H9 (cell line): ENCODE measurements at regions not wholly inside any gene's neighbourhood (a gene's known extent, or its start where the extent isn't known, plus 50 kb on each side); places are given as distances from the start of the nearest gene placed in this dataset.

Source experiments
- DNase-seq: peaks from one replicate; pipeline ENCODE4 v3.0.0-alpha.2; 2017
- H2AFZ ChIP-seq: one replicate; pipeline ENCODE4 v1.6.1; 2013; ENCODE audit warnings: mild to moderate bottlenecking, low read length, control low read depth, moderate library complexity
- H2AK5ac ChIP-seq: 2 replicates; pipeline ENCODE4 v1.6.1; 2013; ENCODE audit warnings: low read length, control low read depth, mixed read lengths; ENCODE audit not compliant: insufficient read length
- H2BK120ac ChIP-seq: one replicate; pipeline ENCODE4 v1.6.1; 2013; ENCODE audit warnings: low read depth, mild to moderate bottlenecking, low read length, control low read depth, inconsistent platforms; ENCODE audit not compliant: poor library complexity, severe bottlenecking
- H2BK12ac ChIP-seq: 2 replicates; pipeline ENCODE4 v1.6.1; 2013; ENCODE audit warnings: low read length, control low read depth, mixed read lengths, low read depth; ENCODE audit not compliant: insufficient read length
- H2BK15ac ChIP-seq: 2 replicates; pipeline ENCODE4 v1.6.1; 2013; ENCODE audit warnings: low read depth, low read length, control low read depth
- H2BK20ac ChIP-seq: one replicate; pipeline ENCODE4 v1.6.1; 2013; ENCODE audit warnings: low read depth, mild to moderate bottlenecking, low read length, control low read depth, inconsistent platforms; ENCODE audit not compliant: poor library complexity, severe bottlenecking
- H2BK5ac ChIP-seq: 2 replicates; pipeline ENCODE4 v1.6.1; 2013; ENCODE audit warnings: low read length, control low read depth, mixed read lengths; ENCODE audit not compliant: insufficient read length
- H3K14ac ChIP-seq: 2 replicates; pipeline ENCODE4 v1.6.1; 2013; ENCODE audit warnings: low read length, control low read depth; ENCODE audit not compliant: insufficient read depth
- H3K18ac ChIP-seq: 2 replicates; pipeline ENCODE4 v1.6.1; 2013; ENCODE audit warnings: low read depth, mild to moderate bottlenecking, mixed read lengths, low read length, control low read depth; ENCODE audit not compliant: insufficient read length
- H3K23ac ChIP-seq: 2 replicates; pipeline ENCODE4 v1.6.1; 2013; ENCODE audit warnings: low read length, control low read depth, mixed read lengths, low read depth; ENCODE audit not compliant: insufficient read length
- H3K23me2 ChIP-seq: 2 replicates; pipeline ENCODE4 v1.6.1; 2013; ENCODE audit warnings: low read depth, mild to moderate bottlenecking, mixed read lengths, low read length, control low read depth; ENCODE audit not compliant: insufficient read length, poor library complexity, severe bottlenecking
- H3K27ac ChIP-seq: 2 replicates; pipeline ENCODE4 v1.5.1; 2013; ENCODE audit warnings: low read length, control low read depth, mixed read lengths, low read depth; ENCODE audit not compliant: insufficient read length
- H3K27me3 ChIP-seq: 2 replicates; pipeline ENCODE4 v1.6.1; 2013; ENCODE audit warnings: low read length, control low read depth, inconsistent platforms; ENCODE audit not compliant: insufficient read depth
- H3K4ac ChIP-seq: 2 replicates; pipeline ENCODE4 v1.6.1; 2013; ENCODE audit warnings: low read depth, mild to moderate bottlenecking, control low read depth, inconsistent platforms, low read length, moderate library complexity
- H3K4me1 ChIP-seq: 2 replicates; pipeline ENCODE4 v1.6.1; 2013; ENCODE audit warnings: low read length, control low read depth, inconsistent platforms; ENCODE audit not compliant: insufficient read depth
- H3K4me2 ChIP-seq: 2 replicates; pipeline ENCODE4 v1.6.1; 2013; ENCODE audit warnings: low read length, control low read depth, mixed read lengths; ENCODE audit not compliant: insufficient read length, insufficient read depth
- H3K56ac ChIP-seq: 2 replicates; pipeline ENCODE4 v1.6.1; 2013; ENCODE audit warnings: low read depth, mild to moderate bottlenecking, mixed read lengths, low read length, control low read depth; ENCODE audit not compliant: insufficient read length
- H3K79me1 ChIP-seq: 2 replicates; pipeline ENCODE4 v1.6.1; 2013; ENCODE audit warnings: low read depth, mild to moderate bottlenecking, moderate library complexity, low read length, control low read depth, inconsistent platforms; ENCODE audit not compliant: insufficient read depth, poor library complexity, severe bottlenecking
- H3K79me2 ChIP-seq: 2 replicates; pipeline ENCODE4 v1.6.1; 2013; ENCODE audit warnings: low read length, control low read depth, inconsistent platforms; ENCODE audit not compliant: insufficient read depth
- H3K9ac ChIP-seq: 2 replicates; pipeline ENCODE4 v1.6.1; 2013; ENCODE audit warnings: low read length, control low read depth, mixed read lengths; ENCODE audit not compliant: insufficient read length; ENCODE audit errors: extremely low read depth
- H3K9me3 ChIP-seq: one replicate; pipeline ENCODE4 v1.6.1; 2013; ENCODE audit warnings: low read depth, low read length, inconsistent platforms; ENCODE audit not compliant: control insufficient read depth
- H3T11ph ChIP-seq: one replicate; pipeline ENCODE4 v1.6.1; 2013; ENCODE audit warnings: mild to moderate bottlenecking, low read length, control low read depth, inconsistent platforms
- H4K20me1 ChIP-seq: one replicate; pipeline ENCODE4 v1.6.1; 2013; ENCODE audit not compliant: control insufficient read depth, insufficient read length, insufficient read depth
- H4K5ac ChIP-seq: 2 replicates; pipeline ENCODE4 v1.6.1; 2013; ENCODE audit warnings: low read depth, mild to moderate bottlenecking, mixed read lengths, low read length, control low read depth; ENCODE audit not compliant: insufficient read length
- H4K8ac ChIP-seq: replicated peaks from 2 replicates; pipeline ENCODE4 v1.6.1; 2013; ENCODE audit warnings: low read length, control low read depth, mixed read lengths, low read depth; ENCODE audit not compliant: insufficient read length
- H4K91ac ChIP-seq: 2 replicates; pipeline ENCODE4 v1.6.1; 2013; ENCODE audit warnings: low read depth, mild to moderate bottlenecking, moderate library complexity, mixed read lengths, low read length, control low read depth; ENCODE audit not compliant: insufficient read length
- H3K27ac Mint-ChIP-seq, 3 experiments: 2 replicates in 2 of 3; 3 replicates in 1 of 3; pipeline ENCODE4 v1.8.0; 2020 to 2021; ENCODE audit warnings: mixed read lengths in 3 of 3, mild to moderate bottlenecking in 1 of 3, moderate library complexity in 1 of 3
- H3K27me3 Mint-ChIP-seq: 2 replicates; pipeline ENCODE4 v1.8.0; 2021; ENCODE audit warnings: low read depth, mild to moderate bottlenecking, moderate library complexity, mixed read lengths
- H3K36me3 Mint-ChIP-seq, 3 experiments: 2 replicates in 2 of 3; 3 replicates in 1 of 3; pipeline ENCODE4 v1.8.0; 2020 to 2021; ENCODE audit warnings: low read depth in 3 of 3, mixed read lengths in 3 of 3; ENCODE audit not compliant: insufficient read depth in 1 of 3
- H3K4me1 Mint-ChIP-seq, 2 experiments: 2 replicates each; pipeline ENCODE4 v1.8.0; 2020; ENCODE audit warnings: mixed read lengths in 2 of 2
- H3K4me3 Mint-ChIP-seq, 2 experiments: 2 replicates in 1 of 2; 3 replicates in 1 of 2; pipeline ENCODE4 v1.8.0; 2020 to 2021; ENCODE audit warnings: mild to moderate bottlenecking in 2 of 2, mixed read lengths in 2 of 2, moderate library complexity in 1 of 2
- H3K9me3 Mint-ChIP-seq, 2 experiments: 2 replicates in 1 of 2; 3 replicates in 1 of 2; pipeline ENCODE4 v1.8.0; 2020; ENCODE audit warnings: mild to moderate bottlenecking in 2 of 2, mixed read lengths in 2 of 2, moderate library complexity in 1 of 2
- WGBS: extraction: QIAGEN DNeasy Blood & Tissue Kit; methylation state at CpG from one replicate; pipeline ENCODE4 v1.1.7; 2013; ENCODE audit warnings: missing lambda C conversion rate, low lambda C conversion rate, mixed read lengths; ENCODE audit not compliant: insufficient read length; ENCODE audit errors: extremely low coverage; 5-methylcytosine and 5-hydroxymethylcytosine counted together
- TF ChIP-seq, protein P1 (sequence below): fragments of 200-600 bp; sonication (generic); conservative IDR thresholded peaks from 3 replicates; pipeline ENCODE4 v1.8.0; 2021; ENCODE audit warnings: antibody characterized with exemption, mild to moderate bottlenecking

DNA sequence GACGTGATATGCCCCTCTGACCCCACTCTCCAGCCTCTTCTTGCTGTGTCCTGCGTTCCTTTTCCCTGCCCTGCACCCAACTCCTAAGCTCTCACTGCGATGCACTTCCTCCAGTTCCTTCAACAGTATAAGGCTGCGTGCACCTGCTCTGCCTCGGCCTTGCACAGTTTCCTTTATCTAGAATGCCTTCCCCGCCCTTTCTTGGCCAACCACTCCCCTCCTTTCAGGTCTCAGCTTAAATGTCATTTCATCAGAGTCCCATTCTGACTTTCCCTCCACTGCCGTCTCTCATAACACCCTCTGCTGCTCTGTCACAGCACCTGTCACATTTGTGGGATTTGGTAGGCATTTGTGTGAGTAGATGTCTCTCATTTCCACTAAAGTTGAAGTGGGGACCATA lies 58.4 kb upstream of the NEIL3 start:
- H3K4me1 Mint-ChIP-seq: peaks cover 13 to 14% of the 10 kb centered on the region in 2 experiments
- H3K56ac ChIP-seq: no peak overlapping the region
- no peak overlapping the region for H2AFZ ChIP-seq
- DNase-seq: no peak
- H3K4me2 ChIP-seq: no peak overlapping the region
- H3K9ac ChIP-seq: no peak overlapping the region
- peaks cover 12% of the 10 kb centered on the region for H3K27me3 Mint-ChIP-seq
- H2BK120ac ChIP-seq: no peak overlapping the region
- H3K27ac ChIP-seq: no peak overlapping the region
- H2BK15ac ChIP-seq: no peak overlapping the region
- no peak overlapping the region for H3K4me3 Mint-ChIP-seq
- no peak overlapping the region for H4K91ac ChIP-seq
- no peaks in the 10 kb centered on the region for H3K36me3 Mint-ChIP-seq
- no peak overlapping the region for H2BK5ac ChIP-seq
- no peaks in the 10 kb centered on the region for H4K20me1 ChIP-seq
- H3K27me3 ChIP-seq: no peaks in the 10 kb centered on the region
- H2BK12ac ChIP-seq: no peak overlapping the region
- TF ChIP-seq, protein P1, sequence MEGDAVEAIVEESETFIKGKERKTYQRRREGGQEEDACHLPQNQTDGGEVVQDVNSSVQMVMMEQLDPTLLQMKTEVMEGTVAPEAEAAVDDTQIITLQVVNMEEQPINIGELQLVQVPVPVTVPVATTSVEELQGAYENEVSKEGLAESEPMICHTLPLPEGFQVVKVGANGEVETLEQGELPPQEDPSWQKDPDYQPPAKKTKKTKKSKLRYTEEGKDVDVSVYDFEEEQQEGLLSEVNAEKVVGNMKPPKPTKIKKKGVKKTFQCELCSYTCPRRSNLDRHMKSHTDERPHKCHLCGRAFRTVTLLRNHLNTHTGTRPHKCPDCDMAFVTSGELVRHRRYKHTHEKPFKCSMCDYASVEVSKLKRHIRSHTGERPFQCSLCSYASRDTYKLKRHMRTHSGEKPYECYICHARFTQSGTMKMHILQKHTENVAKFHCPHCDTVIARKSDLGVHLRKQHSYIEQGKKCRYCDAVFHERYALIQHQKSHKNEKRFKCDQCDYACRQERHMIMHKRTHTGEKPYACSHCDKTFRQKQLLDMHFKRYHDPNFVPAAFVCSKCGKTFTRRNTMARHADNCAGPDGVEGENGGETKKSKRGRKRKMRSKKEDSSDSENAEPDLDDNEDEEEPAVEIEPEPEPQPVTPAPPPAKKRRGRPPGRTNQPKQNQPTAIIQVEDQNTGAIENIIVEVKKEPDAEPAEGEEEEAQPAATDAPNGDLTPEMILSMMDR: no peak
- WGBS: no CpG with 5 or more reads among the region's 7 CpGs
- no peak overlapping the region for H3K18ac ChIP-seq
- H3K27ac Mint-ChIP-seq: no peak overlapping the region; a peak in 1 of 7 replicates
- H3K9me3 ChIP-seq: no peaks in the 10 kb centered on the region
- H3K4ac ChIP-seq: no peak overlapping the region
- H3K4me1 ChIP-seq: no peaks in the 10 kb centered on the region
- no peak overlapping the region for H3K14ac ChIP-seq
- H4K8ac ChIP-seq: no peak overlapping the region
- no peak overlapping the region for H4K5ac ChIP-seq
- H3T11ph ChIP-seq: no peak overlapping the region
- no peaks in the 10 kb centered on the region for H3K79me2 ChIP-seq
- no peaks in the 10 kb centered on the region for H3K9me3 Mint-ChIP-seq
- H2AK5ac ChIP-seq: no peak overlapping the region
- no peaks in the 10 kb centered on the region for H3K79me1 ChIP-seq
- no peak overlapping the region for H3K23ac ChIP-seq
- H2BK20ac ChIP-seq: no peak overlapping the region
- H3K23me2 ChIP-seq: no peaks in the 10 kb centered on the region
